ENCODE measurements at regions not wholly inside any gene's neighbourhood (a gene's known extent, or its start where the extent isn't known, plus 50 kb on each side); places are given as distances from the start of the nearest gene placed in this dataset.

DNA sequence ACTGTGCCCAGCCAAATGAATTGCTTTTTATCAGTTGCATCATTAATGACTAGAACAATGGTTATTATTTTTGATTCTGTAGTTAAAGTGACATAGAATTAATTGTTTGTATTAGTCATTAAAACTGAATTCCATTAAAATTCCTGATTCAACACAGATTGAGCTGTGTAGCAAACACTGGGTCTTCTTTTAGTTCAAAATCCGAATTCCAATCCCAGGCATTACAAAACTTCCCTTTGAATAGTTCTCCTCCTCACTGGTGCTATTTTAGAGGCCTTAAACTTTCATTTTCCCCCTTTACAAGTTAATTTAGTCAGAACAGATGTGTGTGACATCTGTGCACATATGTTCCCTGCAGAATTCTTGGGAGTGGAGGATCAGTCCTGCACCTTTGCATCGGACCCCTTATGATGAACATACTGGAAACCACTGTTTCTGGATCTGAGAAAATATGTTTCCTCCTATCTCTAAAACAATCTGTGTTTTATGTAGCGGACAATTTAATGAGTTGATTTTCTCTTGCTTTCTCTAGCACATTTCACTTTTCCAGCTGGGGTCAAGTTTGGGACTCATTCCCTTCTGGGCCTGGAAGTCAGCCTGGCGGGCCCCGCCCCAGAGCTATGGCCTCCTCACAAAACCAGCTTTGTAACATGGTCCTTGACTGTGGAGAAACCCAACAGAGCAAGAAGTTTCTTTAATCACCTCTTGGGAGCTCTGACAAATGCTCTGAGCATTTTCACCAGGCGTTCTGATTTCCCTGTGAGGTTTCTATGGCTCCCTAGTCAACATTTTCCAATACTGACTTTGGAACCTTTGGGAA lies 87.9 kb upstream of the MAMDC2 start:
- no peak overlapping the region for H3K27ac Mint-ChIP-seq (ENCODE audit: unreplicated experiment)
- no peaks in the 10 kb centered on the region for H3K4me1 Mint-ChIP-seq (ENCODE audit: unreplicated experiment)
- H3K27me3 Mint-ChIP-seq (ENCODE audit: unreplicated experiment) = no peaks in the 10 kb centered on the region
- no peak for DNase-seq (ENCODE audit: extremely low spot score, unreplicated experiment)
- peaks cover 4% of the 10 kb centered on the region for H3K9me3 Mint-ChIP-seq (ENCODE audit: unreplicated experiment)
- H3K4me3 Mint-ChIP-seq (ENCODE audit: unreplicated experiment) = no peak overlapping the region
- H3K36me3 Mint-ChIP-seq (ENCODE audit: unreplicated experiment) = no peaks in the 10 kb centered on the region
- TF ChIP-seq, protein P1, sequence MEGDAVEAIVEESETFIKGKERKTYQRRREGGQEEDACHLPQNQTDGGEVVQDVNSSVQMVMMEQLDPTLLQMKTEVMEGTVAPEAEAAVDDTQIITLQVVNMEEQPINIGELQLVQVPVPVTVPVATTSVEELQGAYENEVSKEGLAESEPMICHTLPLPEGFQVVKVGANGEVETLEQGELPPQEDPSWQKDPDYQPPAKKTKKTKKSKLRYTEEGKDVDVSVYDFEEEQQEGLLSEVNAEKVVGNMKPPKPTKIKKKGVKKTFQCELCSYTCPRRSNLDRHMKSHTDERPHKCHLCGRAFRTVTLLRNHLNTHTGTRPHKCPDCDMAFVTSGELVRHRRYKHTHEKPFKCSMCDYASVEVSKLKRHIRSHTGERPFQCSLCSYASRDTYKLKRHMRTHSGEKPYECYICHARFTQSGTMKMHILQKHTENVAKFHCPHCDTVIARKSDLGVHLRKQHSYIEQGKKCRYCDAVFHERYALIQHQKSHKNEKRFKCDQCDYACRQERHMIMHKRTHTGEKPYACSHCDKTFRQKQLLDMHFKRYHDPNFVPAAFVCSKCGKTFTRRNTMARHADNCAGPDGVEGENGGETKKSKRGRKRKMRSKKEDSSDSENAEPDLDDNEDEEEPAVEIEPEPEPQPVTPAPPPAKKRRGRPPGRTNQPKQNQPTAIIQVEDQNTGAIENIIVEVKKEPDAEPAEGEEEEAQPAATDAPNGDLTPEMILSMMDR (IDR thresholded peaks at IDR 0.05) = no peak

DNA sequence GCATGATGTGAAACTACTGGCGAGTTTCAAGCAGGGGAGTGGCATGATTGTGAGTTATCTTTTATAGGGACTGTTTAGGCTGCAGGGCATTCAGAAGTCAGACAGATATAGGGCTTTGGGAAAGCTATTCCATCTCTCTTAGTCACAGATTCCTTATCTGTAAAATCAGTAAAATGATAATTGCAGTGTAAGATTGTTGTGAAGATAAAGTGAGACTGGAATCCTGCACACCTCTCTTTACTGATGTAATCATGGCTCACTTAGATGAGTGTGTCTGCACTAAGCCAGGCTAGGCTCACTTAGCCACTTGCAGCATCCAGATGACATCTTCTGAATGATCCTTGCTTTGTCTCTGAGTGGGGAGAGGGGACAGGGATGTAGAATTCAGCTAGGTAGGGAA lies 81.8 kb upstream of the MAMDC2 start:
- Mint-ChIP-seq H3K27me3 (ENCODE audit: unreplicated experiment) (no peaks in the 10 kb centered on the region), H3K36me3 (ENCODE audit: unreplicated experiment) (no peaks in the 10 kb centered on the region), H3K27ac (ENCODE audit: unreplicated experiment) (no peak overlapping the region), H3K9me3 (ENCODE audit: unreplicated experiment) (no peaks in the 10 kb centered on the region), H3K4me3 (ENCODE audit: unreplicated experiment) (no peak overlapping the region), H3K4me1 (ENCODE audit: unreplicated experiment) (peaks cover 5% of the 10 kb centered on the region)
- TF ChIP-seq, protein P1 (IDR thresholded peaks at IDR 0.05) = no peak
- no peak for DNase-seq (ENCODE audit: extremely low spot score, unreplicated experiment)

DNA sequence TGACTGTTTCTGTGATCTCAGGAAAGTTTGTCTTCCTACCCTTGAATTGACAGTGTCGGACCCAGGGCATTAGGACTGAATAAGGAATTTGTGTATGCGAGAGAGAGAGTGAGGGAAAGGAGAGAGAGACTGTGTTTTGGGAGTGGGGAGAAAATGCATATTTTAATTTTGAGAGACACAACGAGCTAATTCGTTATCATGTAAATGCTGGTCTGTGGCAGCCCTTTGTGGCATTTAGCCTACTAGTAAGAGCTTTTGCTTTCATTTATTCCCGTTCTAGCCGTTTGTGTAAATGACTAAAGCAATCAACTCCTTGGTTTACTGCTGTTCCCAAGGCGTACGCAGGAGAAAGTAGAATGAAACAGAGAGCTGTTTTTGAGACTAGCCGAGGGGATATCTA lies 79.8 kb upstream of the MAMDC2 start:
- Mint-ChIP-seq H3K27ac (ENCODE audit: unreplicated experiment) (no peak overlapping the region), H3K27me3 (ENCODE audit: unreplicated experiment) (no peaks in the 10 kb centered on the region), H3K4me1 (ENCODE audit: unreplicated experiment) (peaks cover 5% of the 10 kb centered on the region), H3K36me3 (ENCODE audit: unreplicated experiment) (no peaks in the 10 kb centered on the region), H3K4me3 (ENCODE audit: unreplicated experiment) (no peak overlapping the region), H3K9me3 (ENCODE audit: unreplicated experiment) (no peaks in the 10 kb centered on the region)
- DNase-seq (ENCODE audit: extremely low spot score, unreplicated experiment) = no peak
- TF ChIP-seq, protein P1 (IDR thresholded peaks at IDR 0.05) = no peak

DNA sequence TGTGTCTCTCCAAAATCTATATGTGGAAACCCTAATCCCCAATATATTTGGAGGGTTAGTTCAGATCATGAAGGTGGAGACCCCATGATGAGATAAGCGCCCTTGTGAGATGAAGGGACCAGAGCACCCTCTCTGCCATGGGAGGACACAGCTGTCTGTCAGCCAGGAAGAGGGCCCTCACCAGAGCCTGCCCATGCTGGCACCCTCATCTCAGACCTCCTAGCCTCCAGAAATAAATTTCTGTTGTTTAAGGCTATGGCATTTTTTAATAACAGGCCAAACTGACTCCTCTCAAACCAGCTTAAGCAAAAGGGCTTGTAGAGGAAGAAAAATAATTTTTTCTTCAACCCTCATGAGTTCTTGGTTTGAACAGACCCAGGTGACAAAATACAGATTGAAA lies 79.2 kb upstream of the MAMDC2 start:
- no peaks in the 10 kb centered on the region for H3K36me3 Mint-ChIP-seq (ENCODE audit: unreplicated experiment)
- H3K9me3 Mint-ChIP-seq (ENCODE audit: unreplicated experiment) = no peaks in the 10 kb centered on the region
- H3K27ac Mint-ChIP-seq (ENCODE audit: unreplicated experiment) = no peak overlapping the region
- DNase-seq (ENCODE audit: extremely low spot score, unreplicated experiment) = no peak
- peaks cover 5% of the 10 kb centered on the region for H3K4me1 Mint-ChIP-seq (ENCODE audit: unreplicated experiment)
- no peaks in the 10 kb centered on the region for H3K27me3 Mint-ChIP-seq (ENCODE audit: unreplicated experiment)
- TF ChIP-seq, protein P1 (IDR thresholded peaks at IDR 0.05) = no peak
- H3K4me3 Mint-ChIP-seq (ENCODE audit: unreplicated experiment) = no peak overlapping the region

DNA sequence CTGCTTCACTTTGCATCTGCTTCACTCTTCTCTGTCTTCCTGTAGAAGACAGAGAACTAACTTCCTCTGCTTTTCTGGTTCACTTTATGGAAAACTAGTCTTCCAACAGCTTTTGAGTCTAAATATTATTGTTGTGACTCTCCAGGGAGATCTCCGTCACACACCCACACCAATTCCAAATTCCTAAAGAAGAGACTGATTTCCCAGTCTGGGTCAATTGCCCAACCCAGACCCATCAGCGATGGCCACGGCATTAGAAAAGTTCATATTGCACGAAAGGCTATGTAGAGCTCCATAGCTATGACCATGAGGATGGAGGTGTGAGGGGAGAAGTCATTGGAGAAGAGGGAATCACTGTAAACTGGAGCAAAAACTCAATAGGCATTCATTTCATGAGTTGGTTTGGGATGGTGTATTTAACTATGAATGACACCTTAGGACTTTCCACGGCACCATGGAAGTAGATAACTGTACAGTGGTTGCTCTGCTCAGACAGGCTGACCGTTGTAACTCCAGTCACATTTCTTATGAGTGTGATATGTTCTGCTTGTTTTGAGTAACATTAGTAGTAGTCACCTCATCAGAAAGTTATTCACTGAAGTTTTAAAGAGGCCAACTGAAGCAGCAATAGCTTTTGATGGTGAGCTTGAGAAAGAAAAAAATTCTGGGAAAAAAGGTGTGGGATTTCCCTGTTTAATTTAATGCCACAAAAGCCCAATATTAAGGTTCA lies 78.1 kb upstream of the MAMDC2 start:
- no peak overlapping the region for H3K4me3 Mint-ChIP-seq (ENCODE audit: unreplicated experiment)
- TF ChIP-seq, protein P1 (IDR thresholded peaks at IDR 0.05) = no peak
- no peak overlapping the region for H3K27ac Mint-ChIP-seq (ENCODE audit: unreplicated experiment)
- no peaks in the 10 kb centered on the region for H3K36me3 Mint-ChIP-seq (ENCODE audit: unreplicated experiment)
- no peaks in the 10 kb centered on the region for H3K27me3 Mint-ChIP-seq (ENCODE audit: unreplicated experiment)
- H3K9me3 Mint-ChIP-seq (ENCODE audit: unreplicated experiment) = no peaks in the 10 kb centered on the region
- H3K4me1 Mint-ChIP-seq (ENCODE audit: unreplicated experiment) = peaks cover 5% of the 10 kb centered on the region
- DNase-seq (ENCODE audit: extremely low spot score, unreplicated experiment) = no peak
